ENCODE measurements at regions not wholly inside any gene's neighbourhood (a gene's known extent, or its start where the extent isn't known, plus 50 kb on each side); places are given as distances from the start of the nearest gene placed in this dataset.
"Not testable (repeated sequence)": the region's sequence is repeated elsewhere in the genome, so short reads cannot be mapped to it uniquely, and the experiment has no call there.

GRCh38 chr12:131401907-131402633, 308.8 kb upstream of the SFSWAP start:
- H3K4me2 ChIP-seq (ENCODE audit: low read length); H2AFZ ChIP-seq (ENCODE audit: insufficient read depth, low read length, poor library complexity); H4K12ac ChIP-seq (ENCODE audit: low read depth, low read length); H3K4ac ChIP-seq (ENCODE audit: low read depth, low read length); H3K4me3 ChIP-seq (ENCODE audit: low read depth, low read length); H3K18ac ChIP-seq (ENCODE audit: low read length); H3K9ac ChIP-seq (ENCODE audit: low read length); H3K79me1 ChIP-seq (ENCODE audit: low read length); H2BK5ac ChIP-seq (ENCODE audit: low read depth, low read length, poor library complexity); H4K8ac ChIP-seq (ENCODE audit: low read depth, low read length); H4K91ac ChIP-seq (ENCODE audit: low read depth, low read length); H3K23ac ChIP-seq (ENCODE audit: low read length); H3K27me3 ChIP-seq (ENCODE audit: insufficient read depth, low read length); H3K4me1 ChIP-seq (ENCODE audit: control insufficient read depth in 1 of 2, insufficient read depth in 2 of 2, low read length in 2 of 2); H3K27ac ChIP-seq (ENCODE audit: low read depth, low read length); H3K36me3 ChIP-seq (ENCODE audit: control insufficient read depth in 1 of 2, insufficient read depth in 2 of 2, low read length in 2 of 2); DNase-seq; H2BK12ac ChIP-seq (ENCODE audit: low read length); H3K79me2 ChIP-seq (ENCODE audit: control insufficient read depth, insufficient read depth, low read length, poor library complexity); H2AK5ac ChIP-seq (ENCODE audit: low read length); H3K14ac ChIP-seq (ENCODE audit: low read length); H2BK120ac ChIP-seq (ENCODE audit: insufficient read depth, low read length, poor library complexity): not testable (repeated sequence)
- WGBS (ENCODE audit: extremely low coverage, insufficient coverage, insufficient read length) = no CpG with 5 or more reads among the region's 13 CpGs
- H3K9me3 ChIP-seq (ENCODE audit: insufficient read depth, low read depth, low read length) = peaks cover 30% of the 10 kb centered on the region

DNA sequence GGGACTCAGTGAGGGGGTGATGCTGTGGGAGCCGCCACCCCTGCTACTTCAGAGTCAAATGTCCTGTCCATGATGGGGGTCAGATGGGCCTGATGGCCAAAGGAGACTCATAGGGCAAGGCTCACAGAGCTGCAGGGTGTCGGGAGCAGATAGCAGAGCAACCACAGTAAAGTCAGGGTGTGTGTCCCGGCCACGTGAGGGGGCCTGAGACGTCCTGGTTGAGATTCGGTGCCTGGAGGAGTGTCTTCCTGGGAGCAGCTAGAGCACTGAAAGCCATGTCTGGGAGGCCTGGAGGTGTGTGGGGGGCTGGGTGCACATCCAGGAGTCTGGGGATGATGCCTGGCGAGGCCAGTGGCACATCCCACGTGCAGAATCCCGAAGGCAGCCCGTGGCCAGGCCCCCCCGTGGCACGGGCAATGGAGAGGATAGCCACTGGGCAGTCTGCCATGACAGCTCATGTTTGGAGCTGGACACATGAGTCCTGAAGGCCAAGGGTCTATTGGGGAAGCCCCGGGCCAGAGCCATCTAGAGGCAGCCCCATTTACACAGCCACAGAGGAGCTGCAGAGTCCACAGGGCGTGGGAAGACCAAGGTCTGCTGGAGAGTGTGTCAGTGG, 308.0 kb upstream of the SFSWAP start:
- no peak overlapping the region for H2AK5ac ChIP-seq (ENCODE audit: low read length)
- H3K79me1 ChIP-seq (ENCODE audit: low read length) = no peaks in the 10 kb centered on the region
- no peak for DNase-seq
- H3K79me2 ChIP-seq (ENCODE audit: control insufficient read depth, insufficient read depth, low read length, poor library complexity) = no peaks in the 10 kb centered on the region
- H2BK120ac ChIP-seq (ENCODE audit: insufficient read depth, low read length, poor library complexity) = no peak overlapping the region
- H2BK12ac ChIP-seq (ENCODE audit: low read length) = no peak overlapping the region
- H2BK5ac ChIP-seq (ENCODE audit: low read depth, low read length, poor library complexity) = no peak overlapping the region
- H3K4me3 ChIP-seq (ENCODE audit: low read depth, low read length) = no peak overlapping the region
- H3K4me2 ChIP-seq (ENCODE audit: low read length) = no peak overlapping the region
- H3K36me3 ChIP-seq (ENCODE audit: control insufficient read depth in 1 of 2, insufficient read depth in 2 of 2, low read length in 2 of 2) = no peaks in the 10 kb centered on the region
- no peak overlapping the region for H3K18ac ChIP-seq (ENCODE audit: low read length)
- H4K91ac ChIP-seq (ENCODE audit: low read depth, low read length) = no peak overlapping the region
- no peaks in the 10 kb centered on the region for H3K4me1 ChIP-seq (ENCODE audit: control insufficient read depth in 1 of 2, insufficient read depth in 2 of 2, low read length in 2 of 2)
- H3K27ac ChIP-seq (ENCODE audit: low read depth, low read length) = no peak overlapping the region
- no peak overlapping the region for H2AFZ ChIP-seq (ENCODE audit: insufficient read depth, low read length, poor library complexity)
- peaks cover 29% of the 10 kb centered on the region for H3K9me3 ChIP-seq (ENCODE audit: insufficient read depth, low read depth, low read length)
- H3K4ac ChIP-seq (ENCODE audit: low read depth, low read length) = no peak overlapping the region
- H4K12ac ChIP-seq (ENCODE audit: low read depth, low read length) = no peak overlapping the region
- no peak overlapping the region for H4K8ac ChIP-seq (ENCODE audit: low read depth, low read length)
- WGBS (ENCODE audit: extremely low coverage, insufficient coverage, insufficient read length) = no CpG with 5 or more reads among the region's 14 CpGs
- H3K14ac ChIP-seq (ENCODE audit: low read length) = no peak overlapping the region
- no peak overlapping the region for H3K9ac ChIP-seq (ENCODE audit: low read length)
- no peak overlapping the region for H3K23ac ChIP-seq (ENCODE audit: low read length)
- no peaks in the 10 kb centered on the region for H3K27me3 ChIP-seq (ENCODE audit: insufficient read depth, low read length)

DNA sequence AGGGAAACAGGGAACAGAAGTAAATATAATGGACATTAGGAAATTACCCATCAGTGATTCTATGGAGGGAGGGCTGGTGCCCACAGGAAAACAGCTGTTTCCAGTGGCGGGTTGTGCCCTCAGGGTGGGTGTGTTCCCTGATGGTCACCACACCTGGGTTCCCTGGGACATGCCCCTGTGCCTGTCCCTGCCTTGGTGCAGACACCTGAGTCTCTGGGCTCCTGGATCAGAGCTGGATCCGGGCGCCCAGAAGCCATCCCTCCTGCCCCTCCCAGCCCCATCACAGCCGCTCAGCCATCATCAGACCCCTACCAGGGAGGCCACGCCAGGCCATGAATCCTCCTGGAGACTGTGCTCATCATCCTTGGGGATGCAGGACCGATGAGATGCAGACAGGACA, 307.2 kb upstream of the SFSWAP start:
- Histone ChIP-seq H4K91ac (ENCODE audit: low read depth, low read length) (no peak overlapping the region), H4K8ac (ENCODE audit: low read depth, low read length) (no peak overlapping the region), H2AK5ac (ENCODE audit: low read length) (no peak overlapping the region), H3K9ac (ENCODE audit: low read length) (no peak overlapping the region), H2BK12ac (ENCODE audit: low read length) (no peak overlapping the region), H3K4me2 (ENCODE audit: low read length) (no peak overlapping the region), H3K23ac (ENCODE audit: low read length) (no peak overlapping the region), H2AFZ (ENCODE audit: insufficient read depth, low read length, poor library complexity) (no peak overlapping the region), H3K4me1 (ENCODE audit: control insufficient read depth in 1 of 2, insufficient read depth in 2 of 2, low read length in 2 of 2) (no peaks in the 10 kb centered on the region), H3K27ac (ENCODE audit: low read depth, low read length) (no peak overlapping the region), H3K36me3 (ENCODE audit: control insufficient read depth in 1 of 2, insufficient read depth in 2 of 2, low read length in 2 of 2) (no peaks in the 10 kb centered on the region), H3K14ac (ENCODE audit: low read length) (no peak overlapping the region), H2BK5ac (ENCODE audit: low read depth, low read length, poor library complexity) (no peak overlapping the region), H2BK120ac (ENCODE audit: insufficient read depth, low read length, poor library complexity) (no peak overlapping the region), H3K4ac (ENCODE audit: low read depth, low read length) (no peak overlapping the region), H3K18ac (ENCODE audit: low read length) (no peak overlapping the region), H3K79me2 (ENCODE audit: control insufficient read depth, insufficient read depth, low read length, poor library complexity) (no peaks in the 10 kb centered on the region), H4K12ac (ENCODE audit: low read depth, low read length) (no peak overlapping the region), H3K79me1 (ENCODE audit: low read length) (no peaks in the 10 kb centered on the region), H3K9me3 (ENCODE audit: insufficient read depth, low read depth, low read length) (peaks cover 35% of the 10 kb centered on the region), H3K4me3 (ENCODE audit: low read depth, low read length) (no peak overlapping the region), H3K27me3 (ENCODE audit: insufficient read depth, low read length) (no peaks in the 10 kb centered on the region)
- DNase-seq = no peak
- WGBS (ENCODE audit: extremely low coverage, insufficient coverage, insufficient read length) = no CpG with 5 or more reads among the region's 6 CpGs

- DNase-seq = no peak
- Histone ChIP-seq H4K12ac (ENCODE audit: low read depth, low read length) (no peak overlapping the region), H2BK120ac (ENCODE audit: insufficient read depth, low read length, poor library complexity) (no peak overlapping the region), H3K9ac (ENCODE audit: low read length) (no peak overlapping the region), H2AK5ac (ENCODE audit: low read length) (no peak overlapping the region), H2BK12ac (ENCODE audit: low read length) (no peak overlapping the region), H3K9me3 (ENCODE audit: insufficient read depth, low read depth, low read length) (peaks cover 35% of the 10 kb centered on the region), H3K27me3 (ENCODE audit: insufficient read depth, low read length) (no peaks in the 10 kb centered on the region), H2AFZ (ENCODE audit: insufficient read depth, low read length, poor library complexity) (no peak overlapping the region), H3K79me1 (ENCODE audit: low read length) (no peaks in the 10 kb centered on the region), H3K79me2 (ENCODE audit: control insufficient read depth, insufficient read depth, low read length, poor library complexity) (no peaks in the 10 kb centered on the region), H3K4me2 (ENCODE audit: low read length) (no peak overlapping the region), H3K27ac (ENCODE audit: low read depth, low read length) (no peak overlapping the region), H4K91ac (ENCODE audit: low read depth, low read length) (no peak overlapping the region), H3K4me1 (ENCODE audit: control insufficient read depth in 1 of 2, insufficient read depth in 2 of 2, low read length in 2 of 2) (no peaks in the 10 kb centered on the region), H3K18ac (ENCODE audit: low read length) (no peak overlapping the region), H4K8ac (ENCODE audit: low read depth, low read length) (no peak overlapping the region), H3K23ac (ENCODE audit: low read length) (no peak overlapping the region), H3K36me3 (ENCODE audit: control insufficient read depth in 1 of 2, insufficient read depth in 2 of 2, low read length in 2 of 2) (no peaks in the 10 kb centered on the region), H3K14ac (ENCODE audit: low read length) (no peak overlapping the region), H3K4me3 (ENCODE audit: low read depth, low read length) (no peak overlapping the region), H3K4ac (ENCODE audit: low read depth, low read length) (no peak overlapping the region), H2BK5ac (ENCODE audit: low read depth, low read length, poor library complexity) (no peak overlapping the region)
- WGBS (ENCODE audit: extremely low coverage, insufficient coverage, insufficient read length) = 98% methylated on average over 3 of the region's 3 CpGs
Observed at GRCh38 chr12:131404705-131405104, 306.2 kb upstream of the SFSWAP start.

Measured in trophoblast cell (in vitro differentiated cells and primary cell).